ENCODE measurements at regions not wholly inside any gene's neighbourhood (a gene's known extent, or its start where the extent isn't known, plus 50 kb on each side); places are given as distances from the start of the nearest gene placed in this dataset.

DNA sequence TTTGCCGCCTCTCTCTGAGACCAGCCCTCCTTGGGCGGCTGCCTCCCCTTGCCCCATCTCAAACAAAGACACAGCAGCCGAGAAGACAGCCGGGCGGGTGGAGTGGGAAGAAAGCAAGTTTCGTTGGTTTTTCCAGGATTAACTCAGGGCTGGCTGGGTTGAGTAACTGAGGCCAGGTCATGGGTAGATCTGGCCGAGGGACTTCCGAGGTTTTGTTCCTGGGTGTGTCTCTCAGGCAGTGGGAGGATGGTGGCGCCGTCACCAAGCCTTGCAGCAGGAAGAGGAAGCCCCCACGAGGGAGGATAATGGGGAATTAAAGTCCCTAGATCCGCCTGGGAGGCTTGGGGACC, 167.2 kb downstream of the TTLL2 start:
- Histone ChIP-seq H3K36me3 (ENCODE audit: control insufficient read depth, low read length) (no peaks in the 10 kb centered on the region), H3K9me3 (ENCODE audit: control insufficient read depth, insufficient read depth, low read length) (no peaks in the 10 kb centered on the region; the same call in 1 of the 2 replicates), H3K79me2 (ENCODE audit: control insufficient read depth, low read length) (no peaks in the 10 kb centered on the region), H3K4me2 (ENCODE audit: low read length) (no peak overlapping the region), H3K27me3 (ENCODE audit: control insufficient read depth, low read length) (no peaks in the 10 kb centered on the region), H4K20me1 (ENCODE audit: control insufficient read depth, insufficient read depth, low read depth, low read length) (no peaks in the 10 kb centered on the region), H3F3A (ENCODE audit: control insufficient read depth, insufficient read depth) (no peaks in the 10 kb centered on the region), H3K9me2 (replicated peaks; ENCODE audit: control insufficient read depth, low read length) (no peaks in the 10 kb centered on the region), H3K4me3 (ENCODE audit: low read length) (no peak overlapping the region), H3K4me1 (ENCODE audit: control insufficient read depth, low read length) (no peaks in the 10 kb centered on the region), H3K27ac (ENCODE audit: low read depth, low read length) (no peak overlapping the region)
- no peak for TF ChIP-seq EZH2phosphoT487 (IDR thresholded peaks at IDR 0.05; ENCODE audit: borderline replicate concordance, low read length)
- TF ChIP-seq, protein P1, sequence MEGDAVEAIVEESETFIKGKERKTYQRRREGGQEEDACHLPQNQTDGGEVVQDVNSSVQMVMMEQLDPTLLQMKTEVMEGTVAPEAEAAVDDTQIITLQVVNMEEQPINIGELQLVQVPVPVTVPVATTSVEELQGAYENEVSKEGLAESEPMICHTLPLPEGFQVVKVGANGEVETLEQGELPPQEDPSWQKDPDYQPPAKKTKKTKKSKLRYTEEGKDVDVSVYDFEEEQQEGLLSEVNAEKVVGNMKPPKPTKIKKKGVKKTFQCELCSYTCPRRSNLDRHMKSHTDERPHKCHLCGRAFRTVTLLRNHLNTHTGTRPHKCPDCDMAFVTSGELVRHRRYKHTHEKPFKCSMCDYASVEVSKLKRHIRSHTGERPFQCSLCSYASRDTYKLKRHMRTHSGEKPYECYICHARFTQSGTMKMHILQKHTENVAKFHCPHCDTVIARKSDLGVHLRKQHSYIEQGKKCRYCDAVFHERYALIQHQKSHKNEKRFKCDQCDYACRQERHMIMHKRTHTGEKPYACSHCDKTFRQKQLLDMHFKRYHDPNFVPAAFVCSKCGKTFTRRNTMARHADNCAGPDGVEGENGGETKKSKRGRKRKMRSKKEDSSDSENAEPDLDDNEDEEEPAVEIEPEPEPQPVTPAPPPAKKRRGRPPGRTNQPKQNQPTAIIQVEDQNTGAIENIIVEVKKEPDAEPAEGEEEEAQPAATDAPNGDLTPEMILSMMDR (IDR thresholded peaks at IDR 0.05; ENCODE audit: low read depth, low read length, poor library complexity, severe bottlenecking), result no peak

DNA sequence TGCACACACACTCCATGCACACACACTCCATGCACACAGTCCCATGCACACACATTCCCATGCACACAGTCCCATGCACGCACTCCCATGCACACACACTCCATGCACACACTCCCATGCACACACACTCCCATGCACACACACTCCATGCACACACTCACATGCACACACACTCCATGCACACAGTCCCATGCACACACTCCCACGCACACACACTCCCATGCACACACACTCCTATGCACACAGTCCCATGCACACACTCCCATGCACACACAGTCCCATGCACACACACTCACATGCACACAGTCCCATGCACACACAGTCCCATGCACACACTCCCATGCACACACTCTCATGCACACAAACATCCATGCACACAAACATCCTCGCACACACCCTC, 168.4 kb downstream of the TTLL2 start:
- no peaks in the 10 kb centered on the region for H3K9me2 ChIP-seq (replicated peaks; ENCODE audit: control insufficient read depth, low read length)
- no peak overlapping the region for H3K27ac ChIP-seq (ENCODE audit: low read depth, low read length)
- no peaks in the 10 kb centered on the region for H3K36me3 ChIP-seq (ENCODE audit: control insufficient read depth, low read length)
- no peaks in the 10 kb centered on the region for H3K27me3 ChIP-seq (ENCODE audit: control insufficient read depth, low read length)
- no peaks in the 10 kb centered on the region for H3K4me1 ChIP-seq (ENCODE audit: control insufficient read depth, low read length)
- H3K9me3 ChIP-seq (ENCODE audit: control insufficient read depth, insufficient read depth, low read length), result no peaks in the 10 kb centered on the region; the same call in 1 of the 2 replicates
- no peaks in the 10 kb centered on the region for H3K79me2 ChIP-seq (ENCODE audit: control insufficient read depth, low read length)
- no peaks in the 10 kb centered on the region for H3F3A ChIP-seq (ENCODE audit: control insufficient read depth, insufficient read depth)
- no peak overlapping the region for H3K4me2 ChIP-seq (ENCODE audit: low read length)
- TF ChIP-seq EZH2phosphoT487 (IDR thresholded peaks at IDR 0.05; ENCODE audit: borderline replicate concordance, low read length), result no peak
- TF ChIP-seq, protein P1 (IDR thresholded peaks at IDR 0.05; ENCODE audit: low read depth, low read length, poor library complexity, severe bottlenecking), result no peak
- no peak overlapping the region for H3K4me3 ChIP-seq (ENCODE audit: low read length)
- H4K20me1 ChIP-seq (ENCODE audit: control insufficient read depth, insufficient read depth, low read depth, low read length), result no peaks in the 10 kb centered on the region

DNA sequence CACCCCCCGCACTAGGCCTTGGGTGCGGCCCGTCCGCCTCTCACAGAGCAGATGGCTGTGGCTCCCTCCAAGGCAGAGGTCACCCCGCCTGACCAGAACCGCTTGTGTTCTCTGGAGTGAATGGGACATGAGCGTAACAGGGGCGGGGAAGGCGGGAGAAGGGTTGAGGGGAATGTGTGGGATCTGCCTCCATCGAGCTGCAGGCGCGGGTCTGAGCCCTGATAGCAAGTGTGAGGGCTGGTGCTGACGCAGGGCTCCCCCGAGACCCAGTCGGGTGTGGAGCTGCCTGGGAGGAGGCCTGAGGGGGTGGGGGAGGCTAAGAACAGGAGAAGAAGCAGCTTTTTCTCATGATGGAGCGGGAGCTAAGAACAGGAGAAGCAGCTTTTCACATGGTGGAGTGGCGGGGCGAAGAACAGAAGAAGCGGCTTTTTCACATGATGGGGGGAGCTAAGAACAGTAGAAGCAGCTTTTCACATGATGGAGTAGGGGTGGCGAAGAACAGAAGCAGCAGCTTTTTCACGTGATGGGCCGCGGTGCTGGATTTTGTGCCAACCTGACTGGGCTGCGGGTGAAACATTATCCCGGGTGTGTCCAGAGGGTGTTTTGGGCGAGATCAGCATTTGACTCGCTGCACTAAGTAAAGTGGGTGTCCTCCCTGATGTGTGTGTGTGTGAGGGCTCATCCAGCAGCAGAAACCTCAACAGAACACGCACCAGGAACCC, 169.3 kb downstream of the TTLL2 start:
- H3K4me2 ChIP-seq (ENCODE audit: low read length), result no peak overlapping the region
- no peaks in the 10 kb centered on the region for H3K79me2 ChIP-seq (ENCODE audit: control insufficient read depth, low read length)
- H3K36me3 ChIP-seq (ENCODE audit: control insufficient read depth, low read length), result no peaks in the 10 kb centered on the region
- H3F3A ChIP-seq (ENCODE audit: control insufficient read depth, insufficient read depth), result no peaks in the 10 kb centered on the region
- H3K27me3 ChIP-seq (ENCODE audit: control insufficient read depth, low read length), result no peaks in the 10 kb centered on the region
- no peaks in the 10 kb centered on the region for H4K20me1 ChIP-seq (ENCODE audit: control insufficient read depth, insufficient read depth, low read depth, low read length)
- TF ChIP-seq, protein P1 (IDR thresholded peaks at IDR 0.05; ENCODE audit: low read depth, low read length, poor library complexity, severe bottlenecking), result no peak
- TF ChIP-seq EZH2phosphoT487 (IDR thresholded peaks at IDR 0.05; ENCODE audit: borderline replicate concordance, low read length), result no peak
- no peaks in the 10 kb centered on the region for H3K9me2 ChIP-seq (replicated peaks; ENCODE audit: control insufficient read depth, low read length)
- no peak overlapping the region for H3K27ac ChIP-seq (ENCODE audit: low read depth, low read length)
- no peaks in the 10 kb centered on the region for H3K4me1 ChIP-seq (ENCODE audit: control insufficient read depth, low read length)
- no peak overlapping the region for H3K4me3 ChIP-seq (ENCODE audit: low read length)
- H3K9me3 ChIP-seq (ENCODE audit: control insufficient read depth, insufficient read depth, low read length), result no peaks in the 10 kb centered on the region; the same call in 1 of the 2 replicates

Data from DOHH2 (cell line).